HCT116 (cell line): ENCODE measurements at regions not wholly inside any gene's neighbourhood (a gene's known extent, or its start where the extent isn't known, plus 50 kb on each side); places are given as distances from the start of the nearest gene placed in this dataset.

Experiments
- CTCF ChIP-seq, 3 experiments: fragments of 200-600 bp in 1 of 3; sonication (generic) in 1 of 3; IDR thresholded peaks in 2 of 3; conservative IDR thresholded peaks in 1 of 3; 2 replicates each; pipeline ENCODE4 v1.5.1; 2012 to 2017; ENCODE audit warnings: low read depth in 2 of 3, low read length in 2 of 3, antibody characterized with exemption in 1 of 3, borderline replicate concordance in 1 of 3, control low read depth in 1 of 3, mild to moderate bottlenecking in 1 of 3, mixed read lengths in 1 of 3, mixed run types in 1 of 3, moderate library complexity in 1 of 3; ENCODE audit not compliant: insufficient read depth in 1 of 3
- EZH2 ChIP-seq: fragments of 200-600 bp; sonication (generic); IDR thresholded peaks from 2 replicates; pipeline ENCODE4 v1.6.1; 2017; ENCODE audit warnings: antibody characterized with exemption, mixed run types
- JUND ChIP-seq: IDR thresholded peaks from 2 replicates; pipeline ENCODE4 v1.6.1; 2012
- POLR2A ChIP-seq: IDR thresholded peaks from 2 replicates; pipeline ENCODE4 v1.7.0; 2011; ENCODE audit warnings: borderline replicate concordance; ENCODE audit not compliant: insufficient read depth, insufficient read length; ENCODE audit errors: extremely low read depth
- ZBTB33 ChIP-seq: IDR thresholded peaks from 2 replicates; pipeline ENCODE4 v1.6.1; 2011; ENCODE audit warnings: mild to moderate bottlenecking, low read length, moderate library complexity; ENCODE audit not compliant: insufficient replicate concordance; ENCODE audit errors: extremely low read depth
- ZFX ChIP-seq: fragments of 450-650 bp; IDR thresholded peaks from 2 replicates; pipeline ENCODE4 v1.6.1; 2017
- ZNF274 ChIP-seq: fragments of 200-500 bp; sonication (Bioruptor generic); IDR thresholded peaks from 2 replicates; pipeline ENCODE4 v1.6.1; 2014; ENCODE audit warnings: mild to moderate bottlenecking, low read depth, low read length, inconsistent platforms

- no peak for TF ChIP-seq CTCF (IDR thresholded peaks at IDR 0.05 in 2 of 3, conservative IDR thresholded peaks at IDR 0.05 in 1 of 3; ENCODE audit: borderline replicate concordance in 1 of 3, insufficient read depth in 1 of 3, low read depth in 2 of 3, low read length in 2 of 3)
- TF ChIP-seq JUND: no peak
- no peak for TF ChIP-seq POLR2A
- no peak for TF ChIP-seq ZFX
- no peak for TF ChIP-seq ZNF274
- no peak for TF ChIP-seq EZH2
- no peak for TF ChIP-seq ZBTB33
Observed at GRCh38 chr3:81097889-81098288, 663.6 kb downstream of the GBE1 start.
